ENCODE measurements at regions not wholly inside any gene's neighbourhood (a gene's known extent, or its start where the extent isn't known, plus 50 kb on each side); places are given as distances from the start of the nearest gene placed in this dataset.
"Not testable (repeated sequence)": the region's sequence is repeated elsewhere in the genome, so short reads cannot be mapped to it uniquely, and the experiment has no call there.

DNA sequence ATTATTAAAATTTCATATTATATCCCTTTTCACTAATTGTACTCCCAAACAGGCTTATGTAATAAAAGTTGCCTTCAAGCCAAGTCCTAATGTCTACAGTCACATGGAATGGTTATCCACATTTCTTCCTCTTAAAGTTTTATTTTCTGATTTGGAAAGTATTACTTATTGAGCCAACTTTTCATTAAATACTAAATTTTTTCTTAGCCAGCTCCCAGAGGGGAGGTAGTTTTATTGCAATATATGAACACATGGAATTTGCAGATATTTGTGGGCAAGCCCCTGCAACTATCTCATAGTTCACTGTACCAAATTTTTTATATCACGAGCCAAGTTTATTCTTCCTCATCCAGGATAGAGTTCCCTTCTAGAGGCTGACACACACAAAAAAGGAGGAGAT lies 332.8 kb upstream of the PTGER4 start:
- TF ChIP-seq, protein P1, sequence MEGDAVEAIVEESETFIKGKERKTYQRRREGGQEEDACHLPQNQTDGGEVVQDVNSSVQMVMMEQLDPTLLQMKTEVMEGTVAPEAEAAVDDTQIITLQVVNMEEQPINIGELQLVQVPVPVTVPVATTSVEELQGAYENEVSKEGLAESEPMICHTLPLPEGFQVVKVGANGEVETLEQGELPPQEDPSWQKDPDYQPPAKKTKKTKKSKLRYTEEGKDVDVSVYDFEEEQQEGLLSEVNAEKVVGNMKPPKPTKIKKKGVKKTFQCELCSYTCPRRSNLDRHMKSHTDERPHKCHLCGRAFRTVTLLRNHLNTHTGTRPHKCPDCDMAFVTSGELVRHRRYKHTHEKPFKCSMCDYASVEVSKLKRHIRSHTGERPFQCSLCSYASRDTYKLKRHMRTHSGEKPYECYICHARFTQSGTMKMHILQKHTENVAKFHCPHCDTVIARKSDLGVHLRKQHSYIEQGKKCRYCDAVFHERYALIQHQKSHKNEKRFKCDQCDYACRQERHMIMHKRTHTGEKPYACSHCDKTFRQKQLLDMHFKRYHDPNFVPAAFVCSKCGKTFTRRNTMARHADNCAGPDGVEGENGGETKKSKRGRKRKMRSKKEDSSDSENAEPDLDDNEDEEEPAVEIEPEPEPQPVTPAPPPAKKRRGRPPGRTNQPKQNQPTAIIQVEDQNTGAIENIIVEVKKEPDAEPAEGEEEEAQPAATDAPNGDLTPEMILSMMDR (IDR thresholded peaks at IDR 0.05; ENCODE audit: low read length) = no peak
- TF ChIP-seq EZH2 (IDR thresholded peaks at IDR 0.05; ENCODE audit: borderline replicate concordance, low read length) = no peak
- no peaks in the 10 kb centered on the region for H3K27me3 ChIP-seq (ENCODE audit: insufficient read depth, low read length)
- H3K9me2 ChIP-seq (ENCODE audit: low read depth, low read length) = no peaks in the 10 kb centered on the region
- no peak overlapping the region for H3K4me2 ChIP-seq (ENCODE audit: low read length)
- no peak overlapping the region for H3K27ac ChIP-seq (ENCODE audit: low read depth, low read length, poor library complexity, severe bottlenecking)
- no peaks in the 10 kb centered on the region for H3K4me1 ChIP-seq (ENCODE audit: insufficient read depth, low read length, severe bottlenecking)
- no peaks in the 10 kb centered on the region; the same call in 1 of the 2 replicates for H3F3A ChIP-seq (ENCODE audit: insufficient read depth, low read length)
- H3K9ac ChIP-seq (ENCODE audit: low read length) = no peak overlapping the region
- no peaks in the 10 kb centered on the region for H4K20me1 ChIP-seq (ENCODE audit: insufficient read depth, low read length)
- H2AFZ ChIP-seq (ENCODE audit: low read length) = no peak overlapping the region
- H3K9me3 ChIP-seq (ENCODE audit: low read length) = peaks cover 10% of the 10 kb centered on the region; the same call in 1 of the 2 replicates
- H3K36me3 ChIP-seq (ENCODE audit: insufficient read depth, low read length) = no peaks in the 10 kb centered on the region
- no peaks in the 10 kb centered on the region for H3K79me2 ChIP-seq (ENCODE audit: insufficient read depth, low read length)
- no peak overlapping the region for H3K4me3 ChIP-seq (ENCODE audit: low read depth, low read length, poor library complexity, severe bottlenecking)

DNA sequence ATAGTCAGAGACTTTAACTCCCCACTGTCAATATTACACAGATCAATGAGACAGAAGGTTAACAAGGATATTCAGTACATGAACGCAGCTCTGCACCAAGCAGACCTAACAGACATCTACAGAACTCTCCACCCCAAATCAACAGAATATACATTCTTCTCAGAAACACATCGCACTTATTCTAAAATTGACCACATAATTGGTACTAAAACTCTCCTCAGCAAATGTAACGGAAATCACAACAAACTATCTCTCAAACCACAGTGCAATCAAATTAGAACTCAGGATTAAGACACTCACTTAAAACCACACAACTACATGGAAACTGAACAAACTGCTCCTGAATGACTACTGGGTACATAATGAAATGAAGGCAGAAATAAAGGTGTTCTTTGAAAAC lies 341.3 kb upstream of the PTGER4 start:
- H3K9me2 ChIP-seq (ENCODE audit: low read depth, low read length); H3K9me3 ChIP-seq (ENCODE audit: low read length); H3K4me1 ChIP-seq (ENCODE audit: insufficient read depth, low read length, severe bottlenecking); H3K36me3 ChIP-seq (ENCODE audit: insufficient read depth, low read length); H3K4me3 ChIP-seq (ENCODE audit: low read depth, low read length, poor library complexity, severe bottlenecking); H3F3A ChIP-seq (ENCODE audit: insufficient read depth, low read length); H3K9ac ChIP-seq (ENCODE audit: low read length); H3K27me3 ChIP-seq (ENCODE audit: insufficient read depth, low read length); H3K27ac ChIP-seq (ENCODE audit: low read depth, low read length, poor library complexity, severe bottlenecking); H3K79me2 ChIP-seq (ENCODE audit: insufficient read depth, low read length); H2AFZ ChIP-seq (ENCODE audit: low read length); H3K4me2 ChIP-seq (ENCODE audit: low read length); H4K20me1 ChIP-seq (ENCODE audit: insufficient read depth, low read length): not testable (repeated sequence)

DNA sequence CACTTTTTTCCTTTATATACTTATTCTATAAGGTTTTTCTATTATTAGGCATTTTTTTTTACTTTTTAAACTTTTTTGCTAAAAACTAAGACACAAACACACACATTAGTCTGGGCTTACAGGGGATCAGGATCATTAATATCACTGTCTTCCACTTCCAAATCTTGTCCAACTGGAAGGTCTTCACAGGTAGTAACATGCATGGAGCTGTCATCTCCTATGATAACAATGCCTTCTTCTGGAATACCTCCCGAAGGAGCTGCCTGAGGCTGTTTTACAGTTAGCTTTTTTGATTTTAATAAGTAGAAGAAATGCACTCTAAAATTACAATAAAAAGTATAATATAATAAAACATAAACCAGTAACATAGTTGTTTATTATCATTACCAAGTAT lies 345.5 kb upstream of the PTGER4 start:
- no peak overlapping the region for H2AFZ ChIP-seq (ENCODE audit: low read length)
- no peaks in the 10 kb centered on the region for H3K9me3 ChIP-seq (ENCODE audit: low read length)
- no peaks in the 10 kb centered on the region for H3K4me1 ChIP-seq (ENCODE audit: insufficient read depth, low read length, severe bottlenecking)
- H3K9ac ChIP-seq (ENCODE audit: low read length) = no peak overlapping the region
- TF ChIP-seq, protein P1 (IDR thresholded peaks at IDR 0.05; ENCODE audit: low read length) = no peak
- no peak for TF ChIP-seq EZH2 (IDR thresholded peaks at IDR 0.05; ENCODE audit: borderline replicate concordance, low read length)
- no peaks in the 10 kb centered on the region for H4K20me1 ChIP-seq (ENCODE audit: insufficient read depth, low read length)
- no peaks in the 10 kb centered on the region for H3K36me3 ChIP-seq (ENCODE audit: insufficient read depth, low read length)
- H3K27me3 ChIP-seq (ENCODE audit: insufficient read depth, low read length) = no peaks in the 10 kb centered on the region
- H3K9me2 ChIP-seq (ENCODE audit: low read depth, low read length) = no peaks in the 10 kb centered on the region
- no peak overlapping the region for H3K4me2 ChIP-seq (ENCODE audit: low read length)
- no peaks in the 10 kb centered on the region for H3K79me2 ChIP-seq (ENCODE audit: insufficient read depth, low read length)
- no peak overlapping the region for H3K27ac ChIP-seq (ENCODE audit: low read depth, low read length, poor library complexity, severe bottlenecking)
- no peak overlapping the region for H3K4me3 ChIP-seq (ENCODE audit: low read depth, low read length, poor library complexity, severe bottlenecking)
- H3F3A ChIP-seq (ENCODE audit: insufficient read depth, low read length) = no peaks in the 10 kb centered on the region

DNA sequence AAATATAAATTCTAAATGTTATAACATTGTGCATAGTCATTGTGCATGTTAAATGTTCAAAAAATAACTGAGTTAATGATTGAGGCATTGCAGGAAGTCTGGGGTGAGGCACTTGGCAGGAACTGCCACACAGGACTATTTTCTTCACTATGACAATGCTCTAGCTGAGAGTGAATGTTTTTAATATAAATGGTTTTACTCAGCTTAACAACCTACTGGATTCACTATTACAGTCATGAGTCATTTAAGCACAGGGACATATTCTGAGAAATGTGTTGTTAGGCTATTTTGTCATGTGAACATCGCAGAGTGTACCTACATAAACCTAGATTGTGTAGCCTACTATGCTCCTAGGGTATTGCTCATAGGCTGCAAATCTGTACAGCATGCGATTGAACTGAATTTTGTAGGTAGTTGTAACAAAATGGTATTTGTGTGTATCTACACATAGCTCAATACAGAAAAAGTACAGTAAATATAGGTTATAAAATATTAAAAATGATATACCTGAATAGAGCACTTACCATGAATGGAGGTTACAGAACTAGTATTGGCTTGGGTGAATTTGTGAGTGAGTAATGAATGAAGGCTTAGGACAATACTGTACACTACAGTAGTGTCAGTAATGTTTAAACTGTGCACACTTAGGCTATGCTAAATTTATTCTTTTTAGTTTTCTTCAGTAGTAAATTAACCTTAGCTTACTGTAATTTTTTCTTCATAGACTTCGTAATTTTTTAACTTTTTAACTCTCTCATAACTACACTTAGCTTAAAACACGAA lies 346.1 kb upstream of the PTGER4 start:
- H3K79me2 ChIP-seq (ENCODE audit: insufficient read depth, low read length) = no peaks in the 10 kb centered on the region
- no peaks in the 10 kb centered on the region for H3F3A ChIP-seq (ENCODE audit: insufficient read depth, low read length)
- no peak overlapping the region for H3K4me3 ChIP-seq (ENCODE audit: low read depth, low read length, poor library complexity, severe bottlenecking)
- H2AFZ ChIP-seq (ENCODE audit: low read length) = 0 out of 2 replicates have a peak overlapping the region, but pooled peaks have one; percentile 54
- no peaks in the 10 kb centered on the region for H3K27me3 ChIP-seq (ENCODE audit: insufficient read depth, low read length)
- no peak overlapping the region for H3K4me2 ChIP-seq (ENCODE audit: low read length)
- TF ChIP-seq, protein P1 (IDR thresholded peaks at IDR 0.05; ENCODE audit: low read length) = no peak
- no peak for TF ChIP-seq EZH2 (IDR thresholded peaks at IDR 0.05; ENCODE audit: borderline replicate concordance, low read length)
- no peaks in the 10 kb centered on the region for H4K20me1 ChIP-seq (ENCODE audit: insufficient read depth, low read length)
- H3K9me2 ChIP-seq (ENCODE audit: low read depth, low read length) = no peaks in the 10 kb centered on the region
- no peaks in the 10 kb centered on the region for H3K36me3 ChIP-seq (ENCODE audit: insufficient read depth, low read length)
- no peak overlapping the region for H3K9ac ChIP-seq (ENCODE audit: low read length)
- no peaks in the 10 kb centered on the region for H3K9me3 ChIP-seq (ENCODE audit: low read length)
- no peaks in the 10 kb centered on the region for H3K4me1 ChIP-seq (ENCODE audit: insufficient read depth, low read length, severe bottlenecking)
- H3K27ac ChIP-seq (ENCODE audit: low read depth, low read length, poor library complexity, severe bottlenecking) = no peak overlapping the region
